BJ (cell line): ENCODE measurements at regions not wholly inside any gene's neighbourhood (a gene's known extent, or its start where the extent isn't known, plus 50 kb on each side); places are given as distances from the start of the nearest gene placed in this dataset.

Source experiments
- CTCF ChIA-PET: fragments of 350-600 bp; formaldehyde crosslinking; extraction: SDS; loops from one replicate; lab custom pipeline; 2021; ENCODE audit warnings: antibody characterized with exemption, inconsistent platforms; lab: Yijun Ruan, JAX
- POLR2A ChIA-PET: fragments of 300-600 bp; sonication (Branson Sonifier 250); formaldehyde crosslinking; extraction: SDS; loops from one replicate; lab custom pipeline; 2021; ENCODE audit warnings: antibody characterized with exemption; lab: Charles Lee
- DNase-seq: peaks from one replicate; pipeline ENCODE4 v3.0.0-alpha.2; 2011; ENCODE audit warnings: low read depth
- H3K27me3 ChIP-seq: 2 replicates; pipeline ENCODE4 v1.6.0; 2011; ENCODE audit warnings: low read length; ENCODE audit not compliant: control insufficient read depth, insufficient read depth
- H3K36me3 ChIP-seq: 2 replicates; pipeline ENCODE4 v1.5.1; 2011; ENCODE audit warnings: low read length; ENCODE audit not compliant: control insufficient read depth, insufficient read depth
- H3K4me3 ChIP-seq: 2 replicates; pipeline ENCODE4 v1.5.1; 2011; ENCODE audit warnings: low read depth, mild to moderate bottlenecking, control low read depth, low read length
- CTCF ChIP-seq: IDR thresholded peaks from 2 replicates; pipeline ENCODE4 v1.5.1; 2011; ENCODE audit warnings: low read depth, mild to moderate bottlenecking, control low read depth, inconsistent platforms, low read length, moderate library complexity; ENCODE audit not compliant: insufficient read depth

DNA sequence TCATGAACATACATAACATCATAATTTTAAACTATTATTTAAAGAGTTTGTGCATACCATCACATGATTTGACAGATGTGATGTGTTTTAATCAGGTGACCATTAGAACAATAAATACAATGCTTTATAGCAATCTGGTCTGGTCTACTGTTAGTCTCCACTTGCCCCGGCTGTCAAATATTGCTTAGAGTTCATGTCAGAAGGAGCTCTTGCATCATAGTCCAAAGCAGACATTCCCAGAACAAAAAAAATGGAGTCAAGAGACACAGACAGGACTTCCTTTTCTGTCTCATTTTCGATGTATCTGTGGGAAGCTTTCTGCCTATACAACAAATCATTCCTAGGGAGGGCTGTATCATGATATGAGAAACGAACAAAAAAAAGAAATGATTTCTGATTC is 979.2 kb upstream of the WWC1 start:
- H3K4me3 ChIP-seq, result no peak overlapping the region
- no peak for TF ChIP-seq CTCF
- POLR2A ChIA-PET, result no interaction called here
- CTCF ChIA-PET, result no interaction called here
- H3K36me3 ChIP-seq, result no peaks in the 10 kb centered on the region
- no peak for DNase-seq
- H3K27me3 ChIP-seq, result no peaks in the 10 kb centered on the region; the same call in 1 of the 2 replicates

- no peak for DNase-seq
- ChIA-PET POLR2A (no interaction called here), CTCF (interaction anchor here (0.6 kb wide), 2 partner anchors 52 to 1632 kb away, joined by 3 to 4 read pairs; no protein-coding TSS in a partner anchor)
- Histone ChIP-seq H3K36me3 (no peaks in the 10 kb centered on the region), H3K27me3 (no peaks in the 10 kb centered on the region), H3K4me3 (no peak overlapping the region)
- TF ChIP-seq CTCF, result no peak
These were observed 975.7 kb upstream of the WWC1 start for GRCh38 chr5:167315762-167316161.

GRCh38 chr5:167317884-167318283 is 973.6 kb upstream of the WWC1 start:
- Histone ChIP-seq H3K27me3 (no peaks in the 10 kb centered on the region), H3K4me3 (no peak overlapping the region), H3K36me3 (no peaks in the 10 kb centered on the region)
- ChIA-PET POLR2A (no interaction called here), CTCF (interaction anchor here (1.5 kb wide), 1 partner anchor 57 kb away, joined by 6 read pairs; no protein-coding TSS in a partner anchor)
- DNase-seq, result no peak
- TF ChIP-seq CTCF, result peak; percentile 11; the same call in 1 of the 2 replicates

DNA sequence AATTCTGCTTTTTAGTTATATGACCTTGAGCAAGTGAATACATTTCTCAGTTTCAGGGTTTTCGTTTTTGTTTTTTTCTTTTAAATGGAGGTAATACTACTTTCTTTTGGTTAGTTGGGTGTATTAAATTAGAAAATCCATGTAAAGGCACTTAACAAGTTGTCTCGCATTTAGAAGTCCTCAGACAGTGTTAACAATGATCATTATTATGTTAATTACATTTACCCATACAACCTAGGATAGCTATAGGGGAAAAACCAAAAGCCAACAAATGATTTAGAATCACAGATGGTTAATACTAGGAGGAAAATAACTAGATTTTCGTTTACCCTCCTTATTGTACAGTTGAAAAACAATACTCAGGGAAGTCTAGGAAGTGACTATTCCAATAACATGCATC is 972.2 kb upstream of the WWC1 start:
- no peaks in the 10 kb centered on the region for H3K27me3 ChIP-seq
- CTCF ChIA-PET, result no interaction called here
- H3K4me3 ChIP-seq, result no peak overlapping the region
- no peak for TF ChIP-seq CTCF
- no peak for DNase-seq
- POLR2A ChIA-PET, result no interaction called here
- H3K36me3 ChIP-seq, result no peaks in the 10 kb centered on the region

GRCh38 chr5:167320019-167320418 is 971.4 kb upstream of the WWC1 start:
- no peaks in the 10 kb centered on the region for H3K27me3 ChIP-seq
- DNase-seq, result no peak

More at GRCh38 chr5:167320019-167320418, 971.4 kb upstream of the WWC1 start:
- no peaks in the 10 kb centered on the region for H3K36me3 ChIP-seq
- TF ChIP-seq CTCF, result no peak
- ChIA-PET CTCF (no interaction called here), POLR2A (no interaction called here)
- H3K4me3 ChIP-seq, result no peak overlapping the region
